T-helper 1 cell (primary cell): ENCODE measurements at regions not wholly inside any gene's neighbourhood (a gene's known extent, or its start where the extent isn't known, plus 50 kb on each side); places are given as distances from the start of the nearest gene placed in this dataset.

Experiments used
- DNase-seq, 5 donors: peaks; one replicate each; pipeline ENCODE4 v3.0.0-alpha.2; 2012 to 2020

DNA sequence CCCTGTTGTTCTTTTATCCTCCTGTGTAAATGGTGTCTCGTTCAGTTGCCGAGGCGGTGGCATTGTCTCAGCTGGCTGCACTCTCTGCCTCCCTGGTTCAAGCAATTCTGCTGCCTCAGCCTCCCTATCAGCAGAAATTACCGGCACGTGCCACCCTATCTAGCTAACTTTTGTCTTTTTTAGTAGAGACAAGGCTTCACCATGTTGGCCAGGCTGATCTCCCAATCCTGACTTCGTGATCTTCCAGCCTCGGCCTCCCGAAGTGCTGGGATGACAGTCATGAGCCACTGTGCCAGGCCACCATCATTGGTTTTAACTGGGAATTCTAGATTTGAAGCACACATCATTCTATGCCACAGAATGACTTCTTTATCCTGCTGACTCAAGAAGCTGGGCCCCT is 175.3 kb upstream of the ALG10B start:
- DNase-seq = no peak

GRCh38 chr12:38141861-38142260 is 174.7 kb upstream of the ALG10B start:
- no peak for DNase-seq

GRCh38 chr12:38142974-38143373 is 173.6 kb upstream of the ALG10B start:
- DNase-seq = no peak

- DNase-seq = no peak
Measured at GRCh38 chr12:38144049-38144448, 172.5 kb upstream of the ALG10B start.

DNA sequence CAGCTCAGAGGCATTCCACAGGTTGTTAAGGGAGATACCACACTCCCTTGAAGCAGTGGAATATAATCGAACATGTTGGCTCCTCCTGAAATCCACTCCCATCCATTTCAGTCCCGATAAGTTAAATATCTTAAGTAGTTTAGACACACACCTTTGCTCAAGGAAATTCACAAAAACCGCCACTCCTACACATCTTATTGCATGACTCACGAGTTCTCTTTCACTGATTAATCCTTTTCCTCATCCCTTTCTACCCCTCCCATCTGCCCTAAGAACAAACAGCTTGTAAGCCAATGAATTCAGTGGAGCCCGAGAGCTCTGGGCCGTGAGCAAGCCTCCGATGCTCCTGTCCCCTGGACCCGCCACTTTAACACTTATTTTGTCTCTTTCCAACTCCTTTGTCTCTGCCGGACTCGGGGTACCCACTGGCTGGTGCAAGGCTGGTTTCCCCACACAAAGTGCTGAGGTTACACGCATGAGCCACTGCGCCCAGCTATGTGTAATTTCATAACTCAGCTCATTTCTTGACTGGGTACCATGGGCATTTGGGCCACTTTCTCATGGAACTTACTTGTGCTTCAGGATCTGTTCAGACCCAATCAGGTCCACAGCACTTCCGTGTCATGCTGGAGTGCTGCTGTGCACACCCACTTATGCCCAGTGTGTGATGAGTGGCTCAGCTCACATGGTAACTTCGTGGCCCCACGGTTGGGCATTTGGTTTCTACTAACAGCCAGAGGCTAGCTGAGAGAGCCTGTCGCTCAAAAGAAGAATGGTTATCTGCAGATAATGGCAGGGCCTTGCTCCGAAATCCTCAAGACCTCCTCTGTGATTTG is 171.8 kb upstream of the ALG10B start:
- DNase-seq = no peak

- no peak for DNase-seq
Measured at GRCh38 chr12:38149395-38150073, 167.0 kb upstream of the ALG10B start.

- no peak for DNase-seq
Measured at GRCh38 chr12:38151991-38152700, 164.4 kb upstream of the ALG10B start.

GRCh38 chr12:38152816-38153736 is 163.5 kb upstream of the ALG10B start:
- DNase-seq = no peak

- no peak for DNase-seq
Measured at GRCh38 chr12:38153737-38154061, 162.9 kb upstream of the ALG10B start.

- DNase-seq = no peak
Measured at GRCh38 chr12:38154096-38155019, 162.2 kb upstream of the ALG10B start.

- DNase-seq = no peak
Measured at GRCh38 chr12:38155020-38155395, 161.6 kb upstream of the ALG10B start.

GRCh38 chr12:38155526-38156496 is 160.8 kb upstream of the ALG10B start:
- DNase-seq = no peak

- no peak for DNase-seq
Measured at GRCh38 chr12:38156497-38157245, 159.9 kb upstream of the ALG10B start.

DNA sequence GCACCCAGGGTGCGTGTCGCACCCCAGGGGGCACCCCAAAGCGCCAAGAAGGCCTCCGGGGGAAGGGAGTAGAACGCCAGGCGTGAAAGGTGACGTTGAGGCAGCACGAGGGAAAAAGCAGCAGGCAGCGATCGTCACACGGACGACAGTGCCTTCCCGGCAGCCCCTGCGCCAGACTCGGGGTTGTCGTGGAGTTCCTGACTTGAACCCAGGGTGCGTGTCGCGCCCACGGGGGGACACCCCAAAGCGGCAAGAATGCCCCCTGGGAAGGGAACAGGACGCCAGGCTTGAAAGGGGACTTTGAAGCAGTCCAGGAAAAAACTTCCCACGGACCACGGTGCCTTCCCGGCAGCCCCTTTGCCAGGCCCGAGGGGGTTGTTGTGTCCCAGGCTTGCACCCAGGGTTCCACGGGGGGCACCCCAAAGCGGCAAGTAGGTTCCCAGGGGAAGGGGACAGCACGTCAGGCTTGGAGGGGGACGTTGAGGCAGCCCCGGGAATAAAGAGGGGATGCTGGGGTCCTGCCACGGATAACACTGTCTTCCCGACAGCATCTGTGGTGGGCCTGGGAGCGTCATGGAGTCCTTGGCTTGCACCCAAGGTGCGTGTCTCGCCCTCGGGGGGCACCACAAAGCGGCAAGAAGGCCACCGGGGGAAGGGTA is 159.2 kb upstream of the ALG10B start:
- no peak for DNase-seq

GRCh38 chr12:38157933-38158401 is 158.6 kb upstream of the ALG10B start:
- DNase-seq = no peak

GRCh38 chr12:38158428-38159091 is 158.0 kb upstream of the ALG10B start:
- DNase-seq = no peak

- no peak for DNase-seq
Measured at GRCh38 chr12:38159092-38159551, 157.5 kb upstream of the ALG10B start.
